GM19239 (cell line): ENCODE measurements at regions not wholly inside any gene's neighbourhood (a gene's known extent, or its start where the extent isn't known, plus 50 kb on each side); places are given as distances from the start of the nearest gene placed in this dataset.

Experiments
- DNase-seq: peaks from one replicate; pipeline ENCODE4 v3.0.0; 2011; ENCODE audit warnings: low spot score; ENCODE audit not compliant: insufficient read length
- FAIRE-seq: peaks from 2 replicates; lab custom pipeline; 2011; peaks lifted over from hg19 to GRCh38; lab: Jason Lieb, UNC

DNA sequence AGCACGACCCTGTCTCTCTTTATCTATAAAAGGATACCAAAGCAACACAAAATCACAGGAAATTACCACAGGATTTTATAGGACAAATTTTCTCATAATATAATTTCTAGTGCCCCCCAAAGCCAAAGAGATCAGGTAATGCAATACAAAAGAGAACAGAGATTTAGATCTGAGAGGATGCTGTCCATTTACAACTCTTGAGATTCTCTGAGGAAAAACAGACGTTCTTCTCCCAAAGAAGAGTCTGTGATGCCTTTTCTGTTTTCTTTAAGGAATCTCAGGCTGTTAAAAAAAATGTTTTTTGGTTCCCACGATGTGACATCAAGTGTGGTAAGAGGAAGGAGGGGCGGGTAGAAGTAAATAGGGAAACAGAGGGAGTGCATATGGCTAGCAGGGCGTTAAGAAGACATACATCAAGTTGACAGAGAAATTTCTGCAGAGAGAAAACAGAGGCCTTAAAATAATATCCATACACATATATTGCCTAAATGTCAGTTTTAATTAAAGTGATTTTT, 274.7 kb downstream of the YTHDC2 start:
- FAIRE-seq, result no peak
- no peak for DNase-seq

DNA sequence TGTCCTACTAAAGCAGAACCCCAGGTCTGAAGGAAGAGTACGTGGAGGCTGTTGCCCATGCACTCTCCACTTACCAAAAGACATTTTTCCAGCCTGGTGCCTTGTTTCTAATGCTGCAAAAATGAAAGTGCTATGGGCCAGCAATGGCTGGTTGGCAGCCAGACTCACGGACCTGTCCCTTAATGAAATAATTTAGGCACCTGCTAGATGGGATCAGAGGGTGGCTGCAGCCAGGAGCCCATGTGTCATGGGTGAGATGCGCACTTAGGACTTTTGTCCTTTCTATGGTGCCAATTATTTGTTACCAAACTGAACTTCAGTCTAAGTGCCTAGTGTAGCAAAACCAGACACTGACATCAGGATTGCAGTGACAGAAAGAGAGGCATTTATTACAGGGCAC, 276.3 kb downstream of the YTHDC2 start:
- FAIRE-seq (no peak), DNase-seq (no peak)

DNA sequence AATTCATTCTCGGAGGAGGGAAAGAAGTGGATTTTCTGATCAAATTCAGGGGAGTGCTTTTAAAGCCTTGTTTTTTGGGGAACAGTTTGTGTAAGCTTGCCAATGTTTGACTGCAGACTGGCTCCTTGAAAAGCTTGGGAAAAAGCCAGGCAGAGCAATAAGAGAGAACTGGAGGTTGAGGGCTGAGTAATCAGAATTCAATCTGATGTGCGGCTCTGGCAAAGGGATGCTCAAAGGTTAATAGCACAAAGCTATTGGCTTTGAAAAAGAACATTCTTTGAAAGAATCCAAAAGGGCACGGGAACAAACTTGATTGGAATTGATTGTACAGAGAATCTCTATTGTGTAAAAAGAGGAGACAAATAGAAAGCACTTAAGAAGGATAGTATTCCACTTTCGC, 279.3 kb downstream of the YTHDC2 start:
- FAIRE-seq (no peak), DNase-seq (no peak)

DNA sequence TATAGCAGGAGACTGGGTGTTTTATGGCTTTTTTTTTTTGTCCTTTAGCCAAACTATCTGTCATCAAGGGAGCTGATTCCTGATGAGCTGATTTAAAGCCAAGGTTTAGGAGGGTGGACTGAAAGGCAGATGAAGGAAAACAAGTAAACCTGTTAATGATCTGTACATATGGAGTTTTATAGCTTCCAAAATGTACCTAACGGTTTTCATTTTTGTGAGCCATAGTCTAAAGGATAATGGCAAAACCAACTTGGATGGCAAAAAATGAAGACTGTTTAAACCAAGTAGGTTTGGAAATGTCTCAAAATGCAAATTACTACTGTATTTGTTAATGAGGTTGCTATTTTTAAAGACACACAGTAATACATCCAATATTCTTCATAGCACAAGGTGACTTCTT, 281.5 kb downstream of the YTHDC2 start:
- DNase-seq (no peak), FAIRE-seq (no peak)

- DNase-seq, result no peak
- no peak for FAIRE-seq
These were observed 287.2 kb downstream of the YTHDC2 start for GRCh38 chr5:113800686-113801085.

- no peak for DNase-seq
- FAIRE-seq, result no peak
These were observed 290.8 kb downstream of the YTHDC2 start for GRCh38 chr5:113804264-113804663.

GRCh38 chr5:113804943-113805342, 291.4 kb downstream of the YTHDC2 start:
- FAIRE-seq (no peak), DNase-seq (no peak)

- FAIRE-seq, result no peak
- no peak for DNase-seq
These were observed 292.8 kb downstream of the YTHDC2 start for GRCh38 chr5:113806250-113806649.

- DNase-seq (no peak), FAIRE-seq (no peak)
These were observed 293.4 kb downstream of the YTHDC2 start for GRCh38 chr5:113806904-113807303.

DNA sequence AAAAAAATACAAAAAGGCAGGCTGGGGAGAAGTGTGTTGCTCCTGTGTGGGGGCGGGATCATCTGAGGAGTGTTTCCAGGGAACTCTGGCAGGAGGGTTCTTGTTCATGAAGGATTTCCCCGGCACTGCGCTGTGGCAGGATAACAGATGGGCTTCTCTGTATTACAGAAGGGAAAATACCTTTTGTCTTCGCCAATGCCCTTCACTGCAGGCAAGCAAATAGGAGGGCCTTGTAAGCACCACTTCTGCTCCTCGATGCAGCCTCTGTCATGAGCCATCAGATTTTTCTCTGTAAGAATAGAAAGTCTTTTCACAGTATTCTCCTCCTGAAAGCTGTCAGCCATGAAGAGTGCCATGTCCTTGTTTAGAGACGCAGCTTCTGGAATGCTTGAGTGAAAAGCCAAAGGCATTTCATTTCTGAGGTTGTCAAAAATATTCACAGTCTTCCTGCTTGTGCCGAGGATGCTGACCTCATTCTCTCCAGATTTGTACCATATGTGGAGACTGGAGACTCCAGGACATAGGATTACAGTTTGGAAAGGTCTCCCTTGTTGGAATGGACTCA, 294.0 kb downstream of the YTHDC2 start:
- DNase-seq (no peak), FAIRE-seq (no peak)

DNA sequence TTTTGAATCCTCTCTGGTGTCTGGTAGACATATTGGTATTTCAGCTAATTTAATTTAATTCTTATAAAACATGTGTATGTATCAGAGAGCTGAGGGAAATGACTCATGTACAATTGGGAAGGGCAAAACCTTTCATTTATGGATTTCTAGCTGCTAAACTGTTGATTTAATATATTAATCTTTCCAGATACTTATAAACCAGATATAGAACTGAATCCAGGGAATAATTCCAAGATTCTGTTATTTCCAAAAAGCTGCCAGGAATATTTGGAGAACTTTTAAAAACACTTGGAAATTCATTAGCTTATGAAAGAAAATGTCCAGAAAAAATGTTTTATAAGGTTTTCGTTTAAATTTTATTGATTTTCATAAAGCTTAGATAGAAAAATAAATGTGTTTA, 295.5 kb downstream of the YTHDC2 start:
- FAIRE-seq (no peak), DNase-seq (no peak)

- no peak for FAIRE-seq
- DNase-seq, result no peak
These were observed 296.1 kb downstream of the YTHDC2 start for GRCh38 chr5:113809626-113810025.

- DNase-seq (no peak), FAIRE-seq (no peak)
These were observed 300.0 kb downstream of the YTHDC2 start for GRCh38 chr5:113813466-113813865.

GRCh38 chr5:113817683-113818082, 304.2 kb downstream of the YTHDC2 start:
- FAIRE-seq (no peak), DNase-seq (no peak)

DNA sequence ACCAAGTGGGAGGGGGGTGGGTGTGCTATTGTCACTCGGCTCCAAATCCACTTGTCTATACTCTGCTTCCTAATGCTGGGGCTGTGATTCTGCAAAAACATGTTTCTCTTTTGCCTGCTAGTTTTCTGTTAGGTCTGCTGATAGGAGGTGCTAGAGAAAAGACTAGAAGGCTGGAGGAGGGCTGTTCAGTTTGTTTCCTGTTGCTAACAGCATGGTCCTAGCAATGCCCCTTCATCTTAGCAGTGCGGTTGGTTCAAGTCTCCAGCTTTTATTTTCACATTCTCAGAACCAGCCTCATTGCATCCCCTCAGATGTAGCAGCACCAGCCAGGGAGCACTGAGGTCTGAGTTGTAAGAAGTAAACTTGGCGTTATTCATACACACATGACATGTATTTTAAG, 310.2 kb downstream of the YTHDC2 start:
- no peak for FAIRE-seq
- no peak for DNase-seq

DNA sequence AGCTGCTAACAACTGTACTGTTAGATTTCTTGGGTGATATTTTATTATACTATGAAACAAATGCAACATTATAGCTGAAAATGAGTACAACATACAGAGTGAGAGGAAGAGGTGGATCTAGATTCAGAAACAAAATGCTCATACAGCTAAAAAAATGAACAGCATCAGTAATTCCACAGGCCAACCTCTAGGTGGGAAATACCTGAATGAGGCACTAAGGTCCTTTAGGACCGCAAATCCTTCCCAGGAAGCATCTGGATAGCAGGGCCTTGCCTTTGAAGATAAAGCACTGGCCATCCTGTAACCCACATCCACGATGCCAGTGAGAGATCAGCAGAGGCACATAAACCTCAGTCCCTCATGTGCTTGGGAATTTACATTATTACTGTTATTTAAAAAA, 310.8 kb downstream of the YTHDC2 start:
- no peak for DNase-seq
- no peak for FAIRE-seq

DNA sequence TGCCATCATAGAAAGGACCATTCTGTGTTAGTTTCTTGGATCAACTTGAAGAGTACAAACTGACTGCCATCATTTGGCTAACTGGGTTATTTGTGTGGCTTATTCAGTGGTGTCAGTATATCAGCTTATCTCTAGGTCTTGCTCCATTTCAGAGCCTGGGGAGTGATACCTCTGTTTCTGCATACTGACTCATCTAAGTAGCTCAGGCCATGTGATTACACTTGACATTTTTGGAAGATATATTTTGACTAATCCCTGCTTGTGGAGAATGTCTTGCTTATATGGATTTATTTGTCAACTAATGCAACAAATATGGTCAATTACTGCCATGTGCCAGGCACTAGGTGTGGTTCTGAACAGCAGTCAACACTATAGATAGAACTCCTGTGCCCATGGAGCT, 311.7 kb downstream of the YTHDC2 start:
- no peak for FAIRE-seq
- DNase-seq, result no peak

DNA sequence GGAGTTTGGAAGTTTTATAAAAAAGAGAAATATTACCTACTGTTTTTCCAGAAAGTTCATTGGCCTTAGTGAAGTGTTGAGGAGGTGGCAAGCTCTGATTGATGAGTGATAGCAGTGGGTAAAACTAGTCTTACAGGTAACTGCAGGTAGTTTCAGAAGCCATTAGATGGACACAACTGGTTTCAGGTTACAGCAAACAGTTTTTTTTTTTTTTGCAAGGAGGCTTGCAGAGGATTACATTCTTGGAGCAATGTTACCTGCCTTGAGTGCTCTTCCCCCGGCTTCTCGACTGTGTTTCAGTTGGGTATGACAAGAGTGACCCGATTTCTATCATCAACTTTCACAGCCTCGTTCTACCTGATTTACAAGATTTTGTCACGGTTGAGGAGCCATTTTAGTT, 333.4 kb downstream of the YTHDC2 start:
- DNase-seq, result no peak
- no peak for FAIRE-seq

- no peak for DNase-seq
- FAIRE-seq, result no peak
These were observed 350.9 kb downstream of the YTHDC2 start for GRCh38 chr5:113864437-113864836.

GRCh38 chr5:113866763-113867162, 353.3 kb downstream of the YTHDC2 start:
- no peak for DNase-seq
- FAIRE-seq, result no peak

- FAIRE-seq (no peak), DNase-seq (no peak)
These were observed 356.1 kb downstream of the YTHDC2 start for GRCh38 chr5:113869611-113870010.

DNA sequence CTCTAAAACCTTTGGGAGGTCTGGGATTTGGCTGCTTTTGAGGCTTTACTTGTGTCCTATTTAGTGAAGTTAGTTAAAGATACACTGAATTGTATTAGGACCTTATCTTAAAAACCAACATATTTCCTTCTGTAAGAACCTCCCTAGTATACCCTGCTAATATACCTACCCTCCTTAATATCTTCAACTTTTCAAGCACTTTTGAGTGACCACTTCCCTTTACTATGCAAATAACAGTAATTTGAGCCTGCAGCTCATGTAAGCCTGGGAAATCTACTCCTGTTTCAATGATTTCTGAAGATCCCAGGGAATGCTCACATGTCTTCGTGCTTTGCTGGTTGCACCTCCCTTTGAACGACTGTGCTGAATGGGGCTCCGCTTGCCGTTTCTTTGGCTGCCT, 358.5 kb downstream of the YTHDC2 start:
- DNase-seq (no peak), FAIRE-seq (no peak)

DNA sequence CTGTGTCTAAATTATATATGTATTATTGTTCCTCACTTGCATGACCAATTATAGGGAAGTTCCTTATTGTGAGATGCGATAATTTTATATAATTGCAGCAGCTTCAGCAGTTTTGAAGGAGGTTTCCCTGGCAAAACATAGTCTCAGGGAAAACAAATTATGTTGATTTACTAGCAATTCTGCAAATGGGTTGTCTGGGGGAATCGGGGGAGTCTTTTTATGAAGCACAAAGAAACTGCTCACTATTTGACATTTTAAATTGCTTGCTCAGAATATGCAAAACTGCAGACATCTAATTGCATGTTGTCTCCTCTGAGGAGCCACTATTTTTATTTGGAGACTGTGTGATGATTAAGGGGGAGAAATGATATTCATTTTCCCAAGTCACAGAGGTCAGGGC, 361.6 kb downstream of the YTHDC2 start:
- FAIRE-seq (no peak), DNase-seq (no peak)
